SK-N-SH (cell line): ENCODE measurements at regions not wholly inside any gene's neighbourhood (a gene's known extent, or its start where the extent isn't known, plus 50 kb on each side); places are given as distances from the start of the nearest gene placed in this dataset.

Experiments used
- CTCF ChIA-PET: fragments of 300-600, 350-600 bp; formaldehyde crosslinking; extraction: SDS; loops from one replicate; lab custom pipeline; 2021; lab: Yijun Ruan, JAX
- POLR2A ChIA-PET: fragments of 350-600 bp; sonication (Branson Sonifier 250); formaldehyde crosslinking; extraction: SDS; loops from one replicate; lab custom pipeline; 2020; ENCODE audit warnings: antibody characterized with exemption, inconsistent platforms; lab: Yijun Ruan, JAX
- DNase-seq: peaks from one replicate; pipeline ENCODE4 v3.0.0; 2012
- H2AFZ ChIP-seq: fragments of 200-600 bp; sonication (generic); 2 replicates; pipeline ENCODE4 v1.8.1; 2016; ENCODE audit warnings: antibody characterized with exemption, mild to moderate bottlenecking, low read depth
- H3F3A ChIP-seq: fragments of 200-600 bp; sonication (generic); replicated peaks from 2 replicates; pipeline ENCODE3; 2016; ENCODE audit warnings: antibody characterized with exemption, mild to moderate bottlenecking; ENCODE audit not compliant: insufficient read depth
- H3K27ac ChIP-seq, 2 experiments: fragments of 200-500 bp in 1 of 2; fragments of 200-600 bp in 1 of 2; sonication (Bioruptor generic) in 1 of 2; sonication (generic), shearing (Covaris generic) in 1 of 2; 2 replicates each; pipeline versions ENCODE4 v1.5.1 to v1.6.1; 2014 to 2016; ENCODE audit warnings: low read depth in 2 of 2, inconsistent platforms in 1 of 2, low read length in 1 of 2, mild to moderate bottlenecking in 1 of 2, mixed read lengths in 1 of 2
- H3K27me3 ChIP-seq: fragments of 200-600 bp; sonication (generic), shearing (Covaris generic); 2 replicates; pipeline ENCODE4 v1.6.1; 2016; ENCODE audit warnings: mixed run types; ENCODE audit not compliant: insufficient read depth
- H3K36me3 ChIP-seq, 2 experiments: fragments of 200-500 bp in 1 of 2; fragments of 200-600 bp in 1 of 2; sonication (Bioruptor generic) in 1 of 2; sonication (generic) in 1 of 2; replicated peaks in 1 of 2; 2 replicates each; pipeline versions ENCODE3 to v1.5.1; 2014 to 2016; ENCODE audit warnings: low read length in 1 of 2, mild to moderate bottlenecking in 1 of 2; ENCODE audit not compliant: insufficient read depth in 2 of 2, control insufficient read depth in 1 of 2
- H3K4me1 ChIP-seq, 2 experiments: fragments of 200-500 bp in 1 of 2; fragments of 200-600 bp in 1 of 2; sonication (Bioruptor generic) in 1 of 2; sonication (generic), shearing (Covaris generic) in 1 of 2; 2 replicates each; pipeline versions ENCODE4 v1.5.1 to v1.6.1; 2014 to 2016; ENCODE audit warnings: low read depth in 1 of 2, low read length in 1 of 2, mixed run types in 1 of 2; ENCODE audit not compliant: insufficient read depth in 2 of 2, control insufficient read depth in 1 of 2
- H3K4me2 ChIP-seq: fragments of 200-600 bp; sonication (generic), shearing (Covaris generic); 2 replicates; pipeline ENCODE4 v1.6.1; 2017; ENCODE audit warnings: mixed run types
- H3K4me3 ChIP-seq, 2 experiments: fragments of 200-500 bp in 1 of 2; fragments of 200-600 bp in 1 of 2; sonication (Bioruptor generic) in 1 of 2; sonication (generic), shearing (Covaris generic) in 1 of 2; 2 replicates each; pipeline versions ENCODE4 v1.5.1 to v1.8.1; 2014 to 2016; ENCODE audit warnings: low read depth in 2 of 2, inconsistent platforms in 1 of 2, low read length in 1 of 2, mild to moderate bottlenecking in 1 of 2, mixed read lengths in 1 of 2, moderate library complexity in 1 of 2
- H3K79me2 ChIP-seq: fragments of 200-600 bp; sonication (generic); 2 replicates; pipeline ENCODE4 v1.8.1; 2017; ENCODE audit warnings: mild to moderate bottlenecking; ENCODE audit not compliant: insufficient read depth
- H3K9ac ChIP-seq: fragments of 200-600 bp; sonication (generic); 2 replicates; pipeline ENCODE4 v1.6.1; 2017; ENCODE audit warnings: mixed run types
- H3K9me2 ChIP-seq: fragments of 200-600 bp; sonication (generic); 2 replicates; pipeline ENCODE4 v1.6.1; 2017; ENCODE audit warnings: mixed run types
- H3K9me3 ChIP-seq: fragments of 200-600 bp; sonication (generic); 2 replicates; pipeline ENCODE4 v1.6.1; 2017; ENCODE audit warnings: mixed run types, mild to moderate bottlenecking, moderate library complexity
- H4K20me1 ChIP-seq: fragments of 200-600 bp; sonication (generic); 2 replicates; pipeline ENCODE4 v1.6.1; 2017; ENCODE audit warnings: mild to moderate bottlenecking, mixed run types; ENCODE audit not compliant: insufficient read depth
- CTCF ChIP-seq: fragments of 200-600 bp; sonication (generic); IDR thresholded peaks from 2 replicates; pipeline ENCODE4 v1.6.1; 2017; ENCODE audit warnings: antibody characterized with exemption, mild to moderate bottlenecking, moderate library complexity
- EP300 ChIP-seq, 2 experiments: IDR thresholded peaks; 2 replicates each; pipeline versions ENCODE4 v1.4.0 to v1.6.1; 2012; ENCODE audit warnings: borderline replicate concordance in 1 of 2, low read depth in 1 of 2, low read length in 1 of 2
- FOXJ3 ChIP-seq: sonication (generic); formaldehyde crosslinking; IDR thresholded peaks from 2 replicates; pipeline ENCODE4 v1.5.1; 2020; ENCODE audit warnings: mild to moderate bottlenecking, missing genetic modification reagents
- GABPA ChIP-seq: IDR thresholded peaks from 2 replicates; pipeline ENCODE4 v1.4.0; 2012; ENCODE audit warnings: low read depth, mild to moderate bottlenecking
- IRF3 ChIP-seq: fragments of 150-350 bp; IDR thresholded peaks from 2 replicates; pipeline ENCODE4 v1.6.1; 2016; ENCODE audit warnings: mild to moderate bottlenecking, low read depth, low read length
- MAX ChIP-seq: IDR thresholded peaks from 2 replicates; pipeline ENCODE4 v1.4.0; 2012; ENCODE audit warnings: low read depth
- MEF2A ChIP-seq: IDR thresholded peaks from 2 replicates; pipeline ENCODE4 v1.4.0; 2012; ENCODE audit warnings: low read depth, borderline replicate concordance
- PBX3 ChIP-seq: IDR thresholded peaks from 2 replicates; pipeline ENCODE4; 2012
- POLR2AphosphoS5 ChIP-seq: IDR thresholded peaks from 2 replicates; pipeline ENCODE4 v1.6.1; 2012; ENCODE audit warnings: low read depth, low read length
- RCOR1 ChIP-seq: fragments of 150-350 bp; IDR thresholded peaks from 2 replicates; pipeline ENCODE4 v1.6.1; 2017; ENCODE audit warnings: antibody characterized with exemption, low read length
- RFX5 ChIP-seq: IDR thresholded peaks from 2 replicates; pipeline ENCODE4 v1.6.1; 2012; ENCODE audit warnings: mild to moderate bottlenecking, improper control_type of control experiment, low read length
- RXRA ChIP-seq: IDR thresholded peaks from 2 replicates; pipeline ENCODE4 v1.4.0; 2012; ENCODE audit warnings: low read depth, mild to moderate bottlenecking, borderline replicate concordance
- SIN3A ChIP-seq: IDR thresholded peaks from 2 replicates; pipeline ENCODE4 v1.6.1; 2012; ENCODE audit warnings: low read depth, mild to moderate bottlenecking, low read length, moderate library complexity, borderline replicate concordance
- SMC3 ChIP-seq: IDR thresholded peaks from 2 replicates; pipeline ENCODE4 v1.6.1; 2012; ENCODE audit warnings: low read depth, low read length, improper control_type of control experiment
- TAF1 ChIP-seq: IDR thresholded peaks from 2 replicates; pipeline ENCODE4 v1.6.1; 2012; ENCODE audit warnings: low read depth, mild to moderate bottlenecking, low read length, moderate library complexity, borderline replicate concordance
- TCF12 ChIP-seq: IDR thresholded peaks from 2 replicates; pipeline ENCODE4 v1.4.0; 2012
- USF2 ChIP-seq: fragments of 150-350 bp; IDR thresholded peaks from 2 replicates; pipeline ENCODE4 v1.6.1; 2017; ENCODE audit warnings: antibody characterized with exemption, low read length, low read depth, borderline replicate concordance
- YY1 ChIP-seq: IDR thresholded peaks from 2 replicates; pipeline ENCODE4 v1.4.0; 2012; ENCODE audit warnings: low read depth, mild to moderate bottlenecking
- ZBTB33 ChIP-seq: IDR thresholded peaks from 2 replicates; pipeline ENCODE4 v1.4.0; 2012; ENCODE audit warnings: low read depth, borderline replicate concordance
- WGBS: methylation state at CpG from one replicate; pipeline ENCODE4 v1.1.6; 2017; ENCODE audit warnings: low lambda C conversion rate; 5-methylcytosine and 5-hydroxymethylcytosine counted together

- no peaks in the 10 kb centered on the region for H4K20me1 ChIP-seq
- no peak overlapping the region for H2AFZ ChIP-seq
- ChIA-PET CTCF (no interaction called here), POLR2A (no interaction called here)
- H3K4me3 ChIP-seq = no peak overlapping the region
- no peaks in the 10 kb centered on the region for H3K9me2 ChIP-seq
- TF ChIP-seq MEF2A (no peak), EP300 (IDR thresholded peaks at IDR 0.05; ENCODE audit: borderline replicate concordance in 1 of 2, low read depth in 1 of 2, low read length in 1 of 2) (no peak), SMC3 (no peak), RFX5 (no peak), POLR2AphosphoS5 (no peak), IRF3 (no peak), SIN3A (no peak), RCOR1 (no peak), GABPA (no peak), ZBTB33 (no peak), YY1 (no peak), TCF12 (no peak), FOXJ3 (CRISPR knock-in tag) (no peak), RXRA (no peak), CTCF (no peak), PBX3 (no peak), USF2 (no peak), MAX (no peak), TAF1 (no peak)
- no peak for DNase-seq
- no peaks in the 10 kb centered on the region for H3K36me3 ChIP-seq
- H3K4me2 ChIP-seq = no peak overlapping the region
- peaks cover 9% of the 10 kb centered on the region for H3F3A ChIP-seq
- 0 out of 4 replicates have a peak, but pooled peaks cover 0 to 3% of the 10 kb centered on the region in 2 experiments for H3K4me1 ChIP-seq
- no peaks in the 10 kb centered on the region for H3K79me2 ChIP-seq
- H3K9ac ChIP-seq = no peak overlapping the region
- no peaks in the 10 kb centered on the region for H3K9me3 ChIP-seq
- H3K27me3 ChIP-seq = no peaks in the 10 kb centered on the region
- no peak overlapping the region for H3K27ac ChIP-seq
- 64% methylated on average over 2 of the region's 2 CpGs for WGBS
Measured at GRCh38 chr5:87069311-87069710, 198.4 kb upstream of the RASA1 start.
